Tibial artery (tissue), 4 donors: ENCODE measurements at regions not wholly inside any gene's neighbourhood (a gene's known extent, or its start where the extent isn't known, plus 50 kb on each side); places are given as distances from the start of the nearest gene placed in this dataset.
A peak's percentile ranks its signal among the peaks of the same experiment; 100 is the strongest.

ENCODE experiments used
- DNase-seq, 2 donors: peaks; one replicate each; pipeline ENCODE4 v3.0.0-alpha.2; 2019
- H3K27ac ChIP-seq, 2 donors: fragments of 200-600 bp; sonication (generic) in 1 of 2; 1 replicate in 1 of 2; 2 replicates in 1 of 2; pipeline ENCODE4 v1.5.1; 2018 to 2019; ENCODE audit warnings: mild to moderate bottlenecking in 1 of 2
- H3K27me3 ChIP-seq, 2 donors: fragments of 200-600 bp; sonication (generic) in 1 of 2; one replicate each; pipeline versions ENCODE4 v1.5.1 to v1.6.0; 2016 to 2019
- H3K36me3 ChIP-seq, 3 donors: fragments of 200-600 bp; sonication (generic) in 2 of 3; one replicate each; pipeline ENCODE4 v1.5.1; 2016 to 2019; ENCODE audit warnings: mild to moderate bottlenecking in 2 of 3
- H3K4me1 ChIP-seq, 4 donors: fragments of 200-600 bp; sonication (generic) in 2 of 4; 1 replicate in 3 of 4; 2 replicates in 1 of 4; pipeline ENCODE4 v1.5.1; 2016 to 2019
- H3K4me3 ChIP-seq, 2 donors: fragments of 200-600 bp; sonication (generic) in 1 of 2; 1 replicate in 1 of 2; 2 replicates in 1 of 2; pipeline ENCODE4 v1.5.1; 2018 to 2019; ENCODE audit warnings: mild to moderate bottlenecking in 2 of 2
- H3K9me3 ChIP-seq, 3 donors: fragments of 200-600 bp; sonication (generic) in 1 of 3; one replicate each; pipeline ENCODE4 v1.5.1; 2016 to 2019
- CTCF ChIP-seq, 2 experiments: fragments of 200-600 bp in 1 of 2; fragments of 450-650 bp in 1 of 2; IDR thresholded peaks; one replicate each; pipeline ENCODE4 v1.5.1; 2017 to 2019; ENCODE audit warnings: antibody characterized with exemption in 2 of 2, mild to moderate bottlenecking in 1 of 2, moderate library complexity in 1 of 2
- intact Hi-C: fragments of 100-400 bp; cut with DNase I; formaldehyde crosslinking; loops from one replicate; pipeline ENCODE4 v1.15.0; 2023; ENCODE audit warnings: low total_unique reads

DNA sequence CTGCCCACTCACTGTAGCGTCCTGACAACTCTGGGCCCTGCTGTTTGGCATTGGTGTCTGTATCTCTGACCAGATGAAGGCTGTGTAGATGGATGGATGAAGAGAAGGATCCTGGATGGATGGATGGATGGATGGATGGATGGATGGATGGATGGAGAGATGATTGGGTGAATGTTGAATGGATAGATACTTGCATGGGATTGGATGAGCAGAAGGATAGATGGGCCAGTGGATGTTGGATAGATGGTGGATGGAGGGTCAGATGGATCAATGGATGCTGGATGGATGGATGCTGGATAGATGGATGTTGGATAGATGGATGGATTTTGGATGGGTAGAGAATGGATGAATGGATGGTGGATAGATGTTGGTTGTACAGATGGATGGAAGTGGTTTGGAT lies 179.6 kb upstream of the GSE1 start:
- TF ChIP-seq CTCF (IDR thresholded peaks at IDR 0.05) = no peak
- no peak for DNase-seq
- H3K36me3 ChIP-seq = no peaks in the 10 kb centered on the region
- no peak overlapping the region for H3K27ac ChIP-seq
- no peaks in the 10 kb centered on the region for H3K27me3 ChIP-seq
- intact Hi-C loops = no loop called here
- no peaks in the 10 kb centered on the region for H3K9me3 ChIP-seq
- no peak overlapping the region for H3K4me3 ChIP-seq
- peaks cover 0 to 24% (median 23%) of the 10 kb centered on the region in 4 donors for H3K4me1 ChIP-seq

- H3K27me3 ChIP-seq = no peaks in the 10 kb centered on the region
- no peak overlapping the region for H3K4me3 ChIP-seq
- TF ChIP-seq CTCF (IDR thresholded peaks at IDR 0.05) = no peak
- peaks cover 0 to 24% (median 23%) of the 10 kb centered on the region in 4 donors for H3K4me1 ChIP-seq
- no peaks in the 10 kb centered on the region for H3K9me3 ChIP-seq
- H3K27ac ChIP-seq = no peak overlapping the region
- DNase-seq = no peak
- H3K36me3 ChIP-seq = peaks cover 0 to 4% (median 1%) of the 10 kb centered on the region in 3 donors
- intact Hi-C loops = no loop called here
Measured at GRCh38 chr16:85435286-85435685, 177.8 kb upstream of the GSE1 start.

DNA sequence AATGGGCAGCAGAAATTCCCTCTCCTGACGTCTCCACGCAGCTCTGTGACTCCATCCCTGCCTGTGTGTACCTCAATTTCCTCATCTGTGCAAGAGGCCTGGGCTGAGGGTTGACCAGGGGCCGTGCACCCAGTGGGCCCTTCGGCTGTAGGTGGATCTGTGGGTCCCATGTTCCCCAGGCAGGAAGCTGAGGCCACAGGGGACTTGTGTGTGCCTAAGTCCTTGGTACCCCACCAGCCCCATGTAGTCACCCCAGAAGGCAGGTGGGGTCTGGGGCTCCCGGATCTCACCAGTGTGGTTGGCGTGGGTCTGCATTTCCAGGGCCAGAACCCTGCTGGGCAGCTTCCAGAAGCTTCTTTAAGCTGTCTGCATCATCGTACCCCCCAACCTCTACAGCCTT lies 177.4 kb upstream of the GSE1 start:
- DNase-seq = no peak
- Histone ChIP-seq H3K9me3 (no peaks in the 10 kb centered on the region), H3K36me3 (peaks cover 0 to 8% (median 5%) of the 10 kb centered on the region in 3 donors), H3K4me1 (peaks cover 0 to 24% (median 23%) of the 10 kb centered on the region in 4 donors), H3K4me3 (no peak overlapping the region), H3K27me3 (no peaks in the 10 kb centered on the region), H3K27ac (peak overlapping the region; percentile 73 to 74)
- TF ChIP-seq CTCF (IDR thresholded peaks at IDR 0.05) = no peak
- intact Hi-C loops = no loop called here

DNA sequence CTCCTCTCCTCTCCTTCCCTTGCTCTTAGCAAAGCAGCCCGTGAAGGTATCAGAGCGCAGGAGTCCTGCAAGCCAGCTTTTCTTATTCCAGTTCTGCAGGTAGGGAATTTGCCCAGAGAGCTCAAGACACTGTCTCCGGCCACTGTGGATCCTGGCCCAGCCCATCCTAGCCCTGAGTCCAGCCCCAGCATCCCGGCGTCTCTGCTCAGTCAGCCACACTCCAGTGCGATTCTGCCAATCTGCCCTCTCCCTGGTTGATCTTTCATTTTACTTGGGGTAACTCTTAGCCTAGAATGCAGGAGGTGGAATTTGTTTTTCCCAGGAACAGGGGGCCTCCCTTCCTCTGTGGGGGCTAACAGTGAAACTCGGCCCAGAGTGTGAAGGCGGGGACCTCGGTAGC lies 176.9 kb upstream of the GSE1 start:
- DNase-seq = no peak
- Histone ChIP-seq H3K36me3 (peaks cover 0 to 10% (median 5%) of the 10 kb centered on the region in 3 donors), H3K9me3 (no peaks in the 10 kb centered on the region), H3K4me3 (peak overlapping the region; percentile 8 to 39), H3K4me1 (peaks cover 0 to 24% (median 23%) of the 10 kb centered on the region in 4 donors), H3K27me3 (no peaks in the 10 kb centered on the region), H3K27ac (peak overlapping the region; percentile 73 to 74)
- TF ChIP-seq CTCF (IDR thresholded peaks at IDR 0.05) = no peak
- intact Hi-C loops = no loop called here

DNA sequence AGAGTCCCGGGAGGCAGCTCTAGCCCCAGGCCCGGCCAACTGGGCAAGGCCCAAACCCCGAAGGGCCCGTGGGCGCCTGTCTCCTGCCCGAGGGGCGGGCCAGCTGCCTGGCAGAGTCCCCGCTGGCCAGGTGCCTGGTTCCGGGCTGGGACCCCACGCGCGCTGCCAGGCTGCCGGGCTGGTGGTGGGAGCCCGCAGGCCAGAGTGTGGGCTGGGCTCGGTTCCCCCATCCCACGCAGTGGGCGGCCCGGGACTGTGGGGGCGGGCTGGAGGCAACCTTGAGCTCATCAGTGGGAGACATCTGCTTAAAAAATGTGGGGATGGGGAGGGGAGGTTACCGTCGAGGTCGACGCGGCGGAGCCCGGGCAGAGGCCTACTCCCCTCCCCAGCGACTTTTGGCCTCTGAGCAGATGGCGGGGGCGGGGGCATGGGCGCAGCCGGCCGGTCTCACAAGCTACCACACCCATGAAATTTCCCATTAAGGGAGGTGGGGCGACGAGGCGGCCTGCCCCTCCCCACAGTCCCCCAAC lies 176.4 kb upstream of the GSE1 start:
- Histone ChIP-seq H3K4me1 (peaks cover 0 to 24% (median 23%) of the 10 kb centered on the region in 4 donors), H3K9me3 (no peaks in the 10 kb centered on the region), H3K4me3 (peak overlapping the region; percentile 8 to 39), H3K36me3 (peaks cover 0 to 10% (median 5%) of the 10 kb centered on the region in 3 donors), H3K27me3 (no peaks in the 10 kb centered on the region), H3K27ac (peak overlapping the region; percentile 73 to 74)
- intact Hi-C loops = no loop called here
- no peak for TF ChIP-seq CTCF (IDR thresholded peaks at IDR 0.05)
- no peak for DNase-seq
